ENCODE measurements at regions not wholly inside any gene's neighbourhood (a gene's known extent, or its start where the extent isn't known, plus 50 kb on each side); places are given as distances from the start of the nearest gene placed in this dataset.

GRCh38 chr1:86231076-86231475 is 74.5 kb upstream of the COL24A1 start:
- peaks cover 0 to under 1% of the 10 kb centered on the region in 2 experiments for H3K9me3 ChIP-seq (ENCODE audit: control insufficient read depth in 1 of 2, insufficient read depth in 1 of 2, low read length in 2 of 2)
- H3K27me3 ChIP-seq (ENCODE audit: control insufficient read depth in 1 of 2, insufficient read depth in 2 of 2, low read length in 2 of 2) = no peaks in the 10 kb centered on the region
- ATAC-seq (ENCODE audit: poor library complexity) = no peak
- no peaks in the 10 kb centered on the region for H3K9me3 Mint-ChIP-seq
- no peak overlapping the region for H3K4me3 ChIP-seq (ENCODE audit: low read length)
- H3K27ac Mint-ChIP-seq = no peak overlapping the region
- ChIA-PET CTCF (no interaction called here), POLR2A (no interaction called here)
- no peak overlapping the region for H3K27ac ChIP-seq (ENCODE audit: low read depth in 1 of 2, low read length in 2 of 2)
- H3K4me3 Mint-ChIP-seq = no peak overlapping the region
- DNase-seq = no peak
- no peaks in the 10 kb centered on the region for H3K4me1 Mint-ChIP-seq (ENCODE audit: low read depth)
- no peaks in the 10 kb centered on the region for H3K36me3 ChIP-seq (ENCODE audit: insufficient read depth, low read length)
- TF ChIP-seq CTCF (IDR thresholded peaks at IDR 0.05) = no peak
- intact Hi-C loops (cut with DNase I, micrococcal nuclease) = no loop called here
- no peaks in the 10 kb centered on the region for H3K27me3 Mint-ChIP-seq
- no peaks in the 10 kb centered on the region for H3K36me3 Mint-ChIP-seq (ENCODE audit: low read depth)
- H3K4me1 ChIP-seq (ENCODE audit: insufficient read depth, low read length) = no peaks in the 10 kb centered on the region

- no peaks in the 10 kb centered on the region for H3K9me3 ChIP-seq (ENCODE audit: control insufficient read depth in 1 of 2, insufficient read depth in 1 of 2, low read length in 2 of 2)
- DNase-seq (no peak), ATAC-seq (ENCODE audit: poor library complexity) (no peak)
- Mint-ChIP-seq H3K27ac (no peak overlapping the region), H3K4me1 (ENCODE audit: low read depth) (no peaks in the 10 kb centered on the region), H3K9me3 (no peaks in the 10 kb centered on the region), H3K36me3 (ENCODE audit: low read depth) (no peaks in the 10 kb centered on the region), H3K4me3 (no peak overlapping the region), H3K27me3 (no peaks in the 10 kb centered on the region)
- H3K4me3 ChIP-seq (ENCODE audit: low read length) = no peak overlapping the region
- POLR2A ChIA-PET = no interaction called here
- H3K27me3 ChIP-seq (ENCODE audit: control insufficient read depth in 1 of 2, insufficient read depth in 2 of 2, low read length in 2 of 2) = no peaks in the 10 kb centered on the region
- CTCF ChIA-PET = no interaction called here
- H3K27ac ChIP-seq (ENCODE audit: low read depth in 1 of 2, low read length in 2 of 2) = no peak overlapping the region
- intact Hi-C loops (cut with DNase I, micrococcal nuclease) = no loop called here
- H3K36me3 ChIP-seq (ENCODE audit: insufficient read depth, low read length) = no peaks in the 10 kb centered on the region
- no peaks in the 10 kb centered on the region for H3K4me1 ChIP-seq (ENCODE audit: insufficient read depth, low read length)
- TF ChIP-seq CTCF (IDR thresholded peaks at IDR 0.05) = no peak
These were observed 72.9 kb upstream of the COL24A1 start for GRCh38 chr1:86229405-86229975.

- Mint-ChIP-seq H3K27me3 (no peaks in the 10 kb centered on the region), H3K9me3 (no peaks in the 10 kb centered on the region), H3K4me3 (no peak overlapping the region), H3K4me1 (ENCODE audit: low read depth) (no peaks in the 10 kb centered on the region), H3K27ac (no peak overlapping the region), H3K36me3 (ENCODE audit: low read depth) (no peaks in the 10 kb centered on the region)
- Histone ChIP-seq H3K27me3 (ENCODE audit: control insufficient read depth in 1 of 2, insufficient read depth in 2 of 2, low read length in 2 of 2) (no peaks in the 10 kb centered on the region), H3K27ac (ENCODE audit: low read depth in 1 of 2, low read length in 2 of 2) (no peak overlapping the region), H3K4me1 (ENCODE audit: insufficient read depth, low read length) (no peaks in the 10 kb centered on the region), H3K9me3 (ENCODE audit: control insufficient read depth in 1 of 2, insufficient read depth in 1 of 2, low read length in 2 of 2) (no peaks in the 10 kb centered on the region), H3K4me3 (ENCODE audit: low read length) (no peak overlapping the region), H3K36me3 (ENCODE audit: insufficient read depth, low read length) (no peaks in the 10 kb centered on the region)
- intact Hi-C loops (cut with DNase I, micrococcal nuclease) = no loop called here
- no peak for TF ChIP-seq CTCF (IDR thresholded peaks at IDR 0.05)
- DNase-seq (no peak), ATAC-seq (ENCODE audit: poor library complexity) (no peak)
- ChIA-PET POLR2A (no interaction called here), CTCF (no interaction called here)
These were observed 72.0 kb upstream of the COL24A1 start for GRCh38 chr1:86228546-86228945.
